ENCODE measurements at regions not wholly inside any gene's neighbourhood (a gene's known extent, or its start where the extent isn't known, plus 50 kb on each side); places are given as distances from the start of the nearest gene placed in this dataset.

GRCh38 chr6:164294047-164294784 lies 879.7 kb downstream of the QKI start:
- no peak for TF ChIP-seq CTCF (IDR thresholded peaks at IDR 0.05; ENCODE audit: control insufficient read depth, extremely low read depth, insufficient read depth)

GRCh38 chr6:164291224-164291623 lies 876.7 kb downstream of the QKI start:
- TF ChIP-seq CTCF (IDR thresholded peaks at IDR 0.05; ENCODE audit: control insufficient read depth, extremely low read depth, insufficient read depth) = no peak
- DNase-seq (ENCODE audit: low read depth) = no peak
- no peak overlapping the region for H3K4me3 ChIP-seq (ENCODE audit: low read depth, low read length)

More at GRCh38 chr6:164294047-164294784, 879.7 kb downstream of the QKI start:
- H3K4me3 ChIP-seq (ENCODE audit: low read depth, low read length) = no peak overlapping the region
- DNase-seq (ENCODE audit: low read depth) = no peak

GRCh38 chr6:164290101-164290500 lies 875.6 kb downstream of the QKI start:
- no peak for TF ChIP-seq CTCF (IDR thresholded peaks at IDR 0.05; ENCODE audit: control insufficient read depth, extremely low read depth, insufficient read depth)
- DNase-seq (ENCODE audit: low read depth) = no peak
- H3K4me3 ChIP-seq (ENCODE audit: low read depth, low read length) = no peak overlapping the region

- no peak overlapping the region for H3K4me3 ChIP-seq (ENCODE audit: low read depth, low read length)
- no peak for DNase-seq (ENCODE audit: low read depth)
- TF ChIP-seq CTCF (IDR thresholded peaks at IDR 0.05; ENCODE audit: control insufficient read depth, extremely low read depth, insufficient read depth) = no peak
Measured at GRCh38 chr6:164286011-164286410, 871.5 kb downstream of the QKI start.

GRCh38 chr6:164283574-164283973 lies 869.1 kb downstream of the QKI start:
- TF ChIP-seq CTCF (IDR thresholded peaks at IDR 0.05; ENCODE audit: control insufficient read depth, extremely low read depth, insufficient read depth) = 0 out of 2 replicates have a peak, but pooled peaks have one; percentile 13
- DNase-seq (ENCODE audit: low read depth) = no peak

GRCh38 chr6:164276211-164276610 lies 861.7 kb downstream of the QKI start:
- no peak overlapping the region for H3K4me3 ChIP-seq (ENCODE audit: low read depth, low read length)
- no peak for TF ChIP-seq CTCF (IDR thresholded peaks at IDR 0.05; ENCODE audit: control insufficient read depth, extremely low read depth, insufficient read depth)
- DNase-seq (ENCODE audit: low read depth) = no peak

More at GRCh38 chr6:164283574-164283973, 869.1 kb downstream of the QKI start:
- H3K4me3 ChIP-seq (ENCODE audit: low read depth, low read length) = no peak overlapping the region

- no peak for TF ChIP-seq CTCF (IDR thresholded peaks at IDR 0.05; ENCODE audit: control insufficient read depth, extremely low read depth, insufficient read depth)
- no peak overlapping the region for H3K4me3 ChIP-seq (ENCODE audit: low read depth, low read length)
- no peak for DNase-seq (ENCODE audit: low read depth)
Measured at GRCh38 chr6:164275773-164276172, 861.3 kb downstream of the QKI start.
